GM21381 (cell line): ENCODE measurements at regions not wholly inside any gene's neighbourhood (a gene's known extent, or its start where the extent isn't known, plus 50 kb on each side); places are given as distances from the start of the nearest gene placed in this dataset.

ENCODE experiments used
- ATAC-seq: cut with Tn5 transposase; IDR thresholded peaks from one replicate; pipeline ENCODE4 v1.9.1; 2021; ENCODE audit warnings: mild to moderate bottlenecking, moderate library complexity; ENCODE audit not compliant: unreplicated experiment

DNA sequence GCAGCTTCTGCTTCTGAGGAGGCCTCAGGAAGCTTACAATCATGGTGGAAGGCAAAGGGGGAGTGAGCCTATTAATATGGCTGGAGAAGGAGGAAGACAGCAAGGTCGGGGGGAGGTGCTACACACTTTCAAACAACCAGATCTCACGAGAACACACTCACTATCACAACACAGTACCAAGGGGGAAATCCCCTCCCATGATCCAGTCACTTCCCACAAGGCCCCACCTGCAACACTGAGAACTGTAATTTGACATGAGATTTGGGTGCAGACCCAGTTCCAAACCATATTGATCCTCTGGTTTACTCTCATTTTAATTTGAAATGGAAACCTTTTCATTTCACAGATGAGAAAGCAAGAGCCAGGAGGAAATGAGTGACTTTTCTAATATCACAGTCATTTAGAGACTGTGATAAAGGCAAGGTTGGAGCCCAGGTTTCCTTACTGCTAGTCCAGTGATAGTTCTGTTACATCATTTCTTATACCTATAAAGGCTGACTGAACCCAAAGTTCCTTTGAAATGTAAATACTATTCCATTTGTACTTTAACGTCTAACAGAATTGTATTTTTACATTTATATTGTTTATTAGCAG, 105.8 kb upstream of the GAP43 start:
- no peak for ATAC-seq

GRCh38 chr3:115518100-115518852, 105.0 kb upstream of the GAP43 start:
- ATAC-seq: no peak

DNA sequence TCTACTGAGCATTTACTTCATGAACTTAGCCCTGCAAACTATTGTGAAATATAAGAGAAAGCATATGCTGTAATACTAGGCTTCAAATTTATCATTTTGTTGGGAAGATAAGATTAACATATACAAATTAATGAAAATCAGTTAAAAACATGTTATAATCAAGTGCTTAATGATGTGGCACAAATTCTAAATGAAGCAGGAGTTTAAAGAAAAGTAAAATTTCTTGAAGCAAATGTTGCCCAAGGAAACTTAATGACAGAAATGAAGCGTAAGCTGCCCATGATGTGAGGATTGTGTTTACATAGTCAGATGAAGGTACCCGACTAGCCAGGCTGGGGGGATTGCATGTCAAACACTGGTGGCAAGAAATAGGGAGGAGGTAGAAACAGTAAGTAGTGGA, 103.1 kb upstream of the GAP43 start:
- no peak for ATAC-seq

- ATAC-seq: no peak
Measured at GRCh38 chr3:115520651-115521245, 102.6 kb upstream of the GAP43 start.

- no peak for ATAC-seq
Measured at GRCh38 chr3:115523458-115523857, 99.9 kb upstream of the GAP43 start.

DNA sequence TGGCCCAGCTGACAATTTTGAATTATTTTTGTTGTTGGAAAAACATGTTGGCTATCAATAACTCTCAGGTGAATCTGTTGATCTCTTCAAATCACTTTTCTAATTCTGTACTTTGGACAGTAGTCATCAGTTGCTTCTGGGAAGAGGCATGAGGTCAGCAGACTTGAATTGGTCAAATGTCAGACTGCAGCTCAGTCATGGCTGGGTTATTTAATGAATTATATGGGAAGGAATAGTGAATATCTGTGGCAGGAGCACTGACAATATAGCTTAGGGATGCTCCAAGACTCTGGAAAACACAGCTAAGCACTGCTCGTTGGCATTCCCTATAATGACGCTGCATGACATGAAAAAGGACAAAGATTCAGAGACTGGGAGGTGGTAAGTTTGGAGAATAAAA, 98.8 kb upstream of the GAP43 start:
- no peak for ATAC-seq

- no peak for ATAC-seq
Measured at GRCh38 chr3:115525731-115526130, 97.6 kb upstream of the GAP43 start.

DNA sequence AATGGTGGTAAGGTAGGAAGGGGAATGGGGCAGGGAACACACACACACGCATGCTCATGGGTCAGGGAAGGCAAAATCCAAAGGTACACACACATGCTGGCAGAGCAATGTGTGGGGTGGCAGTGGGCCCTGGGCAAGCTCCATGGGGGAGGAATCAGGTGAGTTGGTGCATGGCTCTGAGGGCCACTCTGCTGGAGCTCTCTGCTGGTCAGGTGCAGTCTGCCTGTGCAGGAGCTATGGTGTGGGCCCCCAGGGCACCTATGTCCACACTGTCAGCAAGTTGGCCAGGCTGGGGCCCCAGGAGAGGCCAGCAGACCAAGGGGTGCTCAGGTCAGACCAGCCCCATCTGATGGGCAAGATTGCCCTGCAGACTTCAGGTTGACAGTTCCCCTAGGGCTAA, 90.1 kb upstream of the GAP43 start:
- ATAC-seq: no peak

GRCh38 chr3:115536171-115536570, 87.1 kb upstream of the GAP43 start:
- no peak for ATAC-seq

DNA sequence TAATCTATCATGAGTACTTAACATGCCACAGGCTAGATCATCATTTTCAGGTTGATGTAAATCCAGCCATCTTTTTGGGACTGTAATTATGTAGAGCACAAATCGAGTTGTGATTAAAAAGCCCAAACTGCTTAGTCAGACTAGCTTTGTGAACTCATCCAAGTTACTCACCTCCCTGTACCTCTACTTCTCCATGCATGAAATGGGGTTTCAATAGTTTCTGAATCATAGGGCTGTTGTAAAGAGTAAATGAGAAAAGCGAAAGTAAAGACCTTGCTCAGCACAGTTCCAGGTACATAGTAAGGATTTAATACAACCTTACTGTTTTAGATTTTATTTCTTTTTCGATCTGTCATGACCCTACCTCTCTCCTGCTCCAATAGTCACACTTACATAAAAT, 85.6 kb upstream of the GAP43 start:
- ATAC-seq: no peak

- no peak for ATAC-seq
Measured at GRCh38 chr3:115547207-115547606, 76.1 kb upstream of the GAP43 start.

DNA sequence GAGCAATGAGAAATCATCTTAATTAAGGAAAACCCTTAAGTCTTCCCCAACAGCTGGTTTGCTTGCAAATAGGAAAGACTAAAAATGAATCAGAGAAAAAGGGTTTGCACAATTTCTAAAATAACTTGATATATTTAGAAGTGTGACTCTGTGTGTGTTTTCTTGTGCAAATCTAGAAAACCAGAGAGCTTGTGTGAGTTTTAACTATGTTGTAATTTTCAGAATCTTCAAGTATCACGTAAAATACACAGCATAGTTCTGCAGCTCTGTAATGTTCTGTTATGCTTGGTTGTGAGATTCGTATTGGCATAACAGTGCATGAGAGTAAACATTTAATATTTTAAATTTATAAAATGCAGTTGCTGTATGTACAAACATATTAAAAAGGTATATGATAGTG, 74.7 kb upstream of the GAP43 start:
- no peak for ATAC-seq

- ATAC-seq: no peak
Measured at GRCh38 chr3:115549071-115549470, 74.2 kb upstream of the GAP43 start.

- no peak for ATAC-seq
Measured at GRCh38 chr3:115550285-115550761, 73.0 kb upstream of the GAP43 start.

- no peak for ATAC-seq
Measured at GRCh38 chr3:115551016-115551415, 72.3 kb upstream of the GAP43 start.

DNA sequence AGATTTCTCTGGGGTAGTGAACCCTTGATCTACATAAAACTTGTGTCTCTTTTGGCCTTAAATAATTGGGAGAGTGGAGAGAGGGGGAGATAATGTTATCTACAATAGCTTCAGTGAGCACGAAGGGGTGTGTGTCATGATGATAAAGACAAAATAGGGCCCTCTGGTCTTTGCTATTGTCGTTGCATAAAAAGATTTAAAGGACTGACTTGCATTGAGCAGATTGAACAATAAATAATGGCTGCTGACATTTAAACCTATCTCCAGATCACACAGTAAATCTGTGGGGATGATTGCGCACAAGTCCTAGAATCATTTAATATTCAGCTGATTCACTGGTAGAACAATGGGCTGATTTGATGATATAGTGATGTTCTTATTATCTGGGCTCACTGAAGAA, 71.3 kb upstream of the GAP43 start:
- ATAC-seq: no peak

DNA sequence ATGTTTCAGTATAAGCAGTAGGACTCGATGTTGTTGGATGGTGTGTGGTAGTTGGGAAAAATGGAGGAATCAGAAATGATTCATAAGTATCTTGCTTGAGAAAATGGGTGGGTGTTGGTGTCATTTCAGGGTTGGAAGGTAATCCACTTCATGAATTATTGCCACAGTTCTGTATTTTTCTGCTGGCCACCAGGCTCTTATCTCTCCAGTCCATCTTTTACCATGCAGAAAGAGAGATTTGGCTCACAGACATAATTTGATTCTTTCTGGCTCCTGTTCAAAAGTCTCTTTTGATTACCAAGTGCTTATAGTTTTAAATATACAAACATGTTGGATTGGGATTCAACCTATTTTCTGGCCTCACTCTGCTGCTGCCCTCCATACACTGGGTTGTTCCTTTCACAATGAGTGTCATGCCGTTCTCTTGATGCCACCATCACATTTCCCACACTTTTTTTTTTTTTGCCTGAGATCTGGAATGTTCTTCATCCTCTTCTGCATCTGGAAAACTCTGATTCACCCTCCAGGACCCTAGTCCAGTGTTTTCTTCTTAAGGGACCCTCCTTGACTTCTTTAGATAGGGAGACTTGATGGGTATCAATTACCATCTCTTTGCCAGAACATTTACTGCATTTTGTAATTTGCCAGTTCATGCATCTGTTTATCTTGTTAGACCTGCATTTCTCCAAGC, 69.4 kb upstream of the GAP43 start:
- ATAC-seq: no peak

GRCh38 chr3:115554487-115554807, 68.9 kb upstream of the GAP43 start:
- ATAC-seq: no peak

DNA sequence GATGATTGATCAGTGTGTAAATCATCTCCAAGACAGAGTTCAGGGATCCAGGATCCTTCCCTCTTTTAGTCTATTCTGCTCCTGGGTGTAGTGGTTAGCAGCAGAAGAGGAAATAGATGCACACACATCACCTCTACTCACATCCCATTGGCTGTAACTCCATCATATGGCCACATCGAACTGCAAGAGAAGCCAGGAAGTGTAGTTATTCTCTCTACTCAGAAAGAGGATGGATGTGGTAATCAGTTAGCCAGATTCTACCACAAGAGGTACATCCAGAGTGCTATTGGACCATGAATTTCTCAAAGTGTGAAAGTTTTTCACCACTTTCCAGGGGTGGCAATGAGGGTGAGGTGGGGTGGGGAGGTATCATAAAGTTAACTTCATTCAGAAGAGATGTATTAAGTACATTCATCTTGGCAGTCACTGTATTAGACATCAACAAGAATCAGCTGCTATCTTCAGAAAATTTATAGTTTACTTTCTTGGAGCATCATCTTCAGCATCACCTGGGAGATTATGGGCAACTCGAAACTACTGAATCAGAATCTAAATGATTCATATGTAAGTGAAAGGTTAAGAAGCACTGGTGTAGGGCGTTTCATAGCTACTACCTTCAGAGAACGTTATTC, 60.6 kb upstream of the GAP43 start:
- ATAC-seq: no peak

DNA sequence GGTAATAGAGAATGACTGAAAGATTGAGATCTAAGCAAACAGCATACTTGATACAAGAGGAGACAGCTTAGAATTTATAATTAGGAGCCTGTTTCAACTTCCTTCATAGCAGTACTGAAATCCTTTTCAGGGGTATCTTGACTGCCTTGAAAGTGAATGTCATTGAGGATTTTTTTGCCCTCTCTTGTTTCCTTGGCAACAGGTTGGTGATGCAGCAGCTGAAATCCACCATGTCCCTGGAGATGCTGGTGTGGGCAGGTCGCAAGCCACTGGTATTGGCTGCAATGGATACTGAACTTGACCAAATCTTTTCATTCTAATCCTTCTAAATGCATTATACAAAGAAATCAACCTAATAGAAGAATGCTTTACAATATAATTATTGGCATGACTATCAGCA, 59.3 kb upstream of the GAP43 start:
- no peak for ATAC-seq

GRCh38 chr3:115571413-115571812, 51.9 kb upstream of the GAP43 start:
- no peak for ATAC-seq
